HG02938 (cell line): ENCODE measurements at regions not wholly inside any gene's neighbourhood (a gene's known extent, or its start where the extent isn't known, plus 50 kb on each side); places are given as distances from the start of the nearest gene placed in this dataset.

Source experiments
- ATAC-seq: cut with Tn5 transposase; IDR thresholded peaks from one replicate; pipeline ENCODE4 v1.9.1; 2021; ENCODE audit warnings: mild to moderate bottlenecking, moderate library complexity; ENCODE audit not compliant: unreplicated experiment

DNA sequence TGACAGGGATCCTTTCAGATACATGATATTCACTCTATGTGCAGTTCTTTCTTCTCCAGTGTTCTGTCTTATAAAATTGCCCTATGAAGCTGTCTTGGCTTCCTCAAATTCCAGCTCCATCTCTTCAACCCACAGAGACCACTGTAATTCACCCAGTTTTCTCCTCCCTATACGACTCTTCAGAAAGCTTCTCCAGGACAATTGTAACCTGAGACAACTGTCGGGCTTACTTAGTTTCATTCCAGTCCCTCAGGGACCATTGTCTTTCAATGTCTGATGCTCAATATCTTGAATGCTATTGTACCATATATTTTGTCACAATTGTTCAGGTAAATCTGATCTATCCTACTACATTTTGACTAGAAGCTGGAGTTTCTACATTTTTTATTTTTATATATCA is 345.3 kb downstream of the RPL10L start:
- ATAC-seq = no peak

DNA sequence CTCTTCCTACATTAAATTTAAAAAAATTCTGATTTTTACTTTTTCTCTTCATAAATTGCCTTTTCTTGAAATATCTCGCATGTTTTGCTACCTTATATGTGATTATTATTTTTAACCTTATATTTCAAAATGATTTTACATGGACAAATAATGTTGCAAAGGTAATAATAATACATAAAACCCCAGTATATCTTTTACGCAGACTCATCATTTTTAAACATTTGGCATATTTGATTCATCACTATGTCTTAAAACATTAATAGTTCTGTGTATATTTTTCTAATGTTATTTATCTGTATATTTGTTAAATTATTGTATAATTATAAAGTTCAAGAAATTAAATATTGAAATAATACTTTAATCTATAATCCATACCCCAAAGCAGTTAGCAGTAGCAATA is 350.8 kb downstream of the RPL10L start:
- no peak for ATAC-seq

- ATAC-seq = no peak
Observed at GRCh38 chr14:46290706-46291105, 360.9 kb downstream of the RPL10L start.

GRCh38 chr14:46279776-46280175 is 371.8 kb downstream of the RPL10L start:
- no peak for ATAC-seq

GRCh38 chr14:46279327-46279726 is 372.3 kb downstream of the RPL10L start:
- ATAC-seq = no peak

DNA sequence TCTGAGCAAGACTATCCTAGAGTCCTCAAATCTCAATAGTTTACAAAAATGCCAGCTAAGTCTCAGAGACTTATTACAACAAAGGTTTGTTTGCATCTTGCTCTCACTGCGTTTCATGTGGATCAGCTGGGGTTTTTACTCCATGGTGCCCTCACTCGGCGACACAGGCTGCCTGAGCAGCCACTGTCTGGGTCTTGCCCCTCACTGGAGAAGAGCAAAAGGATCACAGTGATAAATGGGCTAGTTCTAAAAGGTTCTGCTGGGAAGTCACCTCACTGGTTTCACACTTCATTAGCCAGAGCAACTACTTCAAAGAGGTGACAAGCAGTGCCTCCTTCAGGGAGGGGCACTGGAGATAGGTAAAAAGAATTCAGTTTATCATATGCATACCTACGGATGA is 392.0 kb downstream of the RPL10L start:
- ATAC-seq = no peak

GRCh38 chr14:46256381-46256780 is 395.2 kb downstream of the RPL10L start:
- no peak for ATAC-seq

DNA sequence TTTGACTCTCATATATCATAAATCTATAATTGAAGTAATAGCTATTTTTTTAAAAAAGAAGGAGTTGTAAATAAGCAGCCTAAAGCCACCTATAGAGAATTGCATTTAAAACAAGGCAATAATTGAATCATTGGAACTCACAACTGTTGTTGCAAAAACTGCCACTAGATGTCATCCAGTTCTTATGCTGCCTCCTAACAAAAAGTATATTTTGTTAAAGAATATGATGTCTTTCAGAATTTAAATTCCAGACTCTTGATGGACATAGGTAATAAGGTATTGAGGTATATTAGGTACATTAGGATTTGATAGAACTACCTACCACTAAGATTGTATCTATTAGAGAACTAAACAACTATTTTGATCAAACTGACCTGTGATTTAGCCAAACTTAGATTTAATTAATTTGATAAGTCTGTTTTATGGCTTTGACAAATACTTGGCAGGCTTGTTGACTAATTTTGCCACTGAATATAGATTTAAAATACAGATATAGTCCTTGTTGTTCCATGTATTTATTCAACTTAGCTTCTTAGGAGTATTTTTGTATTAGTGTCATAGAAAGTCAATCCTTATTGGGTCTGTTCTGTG is 401.4 kb downstream of the RPL10L start:
- ATAC-seq = no peak

GRCh38 chr14:46248001-46248630 is 403.5 kb downstream of the RPL10L start:
- no peak for ATAC-seq

DNA sequence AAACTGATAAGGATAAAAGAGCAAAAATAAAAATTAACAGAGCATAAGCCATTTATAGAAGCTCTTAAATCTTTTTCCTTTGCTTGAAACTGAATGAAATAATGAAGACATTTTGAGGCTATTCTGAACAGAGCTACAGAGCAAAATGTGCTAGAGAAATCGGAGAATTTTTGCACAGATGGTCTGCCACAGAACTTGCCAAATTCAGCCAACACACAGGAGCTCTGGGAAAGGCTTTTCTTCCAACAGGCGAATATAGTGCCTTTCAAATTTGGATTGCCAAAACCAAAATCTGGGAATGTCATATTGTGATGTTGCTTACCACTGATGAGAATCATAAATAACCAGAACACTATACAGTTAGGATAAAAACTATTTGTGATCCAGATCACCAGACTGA is 406.3 kb downstream of the RPL10L start:
- no peak for ATAC-seq

DNA sequence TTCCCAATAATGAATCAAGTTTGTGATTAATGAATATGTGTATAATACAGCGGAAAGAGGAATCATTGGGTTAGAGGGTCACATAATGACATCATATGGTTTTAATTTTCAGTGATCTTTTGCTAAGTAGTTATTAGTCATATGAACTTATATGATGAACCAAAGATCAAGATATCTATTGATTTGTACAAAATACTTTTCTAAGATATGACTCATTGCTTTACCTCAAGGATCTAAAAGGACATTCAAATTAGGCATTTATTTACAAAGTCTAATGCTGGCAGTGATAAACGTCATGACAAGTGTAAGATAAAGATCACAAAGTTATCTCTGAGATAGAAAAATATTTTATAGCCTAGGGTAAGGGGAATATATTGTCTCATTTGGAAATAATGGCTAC is 417.8 kb downstream of the RPL10L start:
- ATAC-seq = no peak

- ATAC-seq = no peak
Observed at GRCh38 chr14:46230540-46230939, 421.0 kb downstream of the RPL10L start.

DNA sequence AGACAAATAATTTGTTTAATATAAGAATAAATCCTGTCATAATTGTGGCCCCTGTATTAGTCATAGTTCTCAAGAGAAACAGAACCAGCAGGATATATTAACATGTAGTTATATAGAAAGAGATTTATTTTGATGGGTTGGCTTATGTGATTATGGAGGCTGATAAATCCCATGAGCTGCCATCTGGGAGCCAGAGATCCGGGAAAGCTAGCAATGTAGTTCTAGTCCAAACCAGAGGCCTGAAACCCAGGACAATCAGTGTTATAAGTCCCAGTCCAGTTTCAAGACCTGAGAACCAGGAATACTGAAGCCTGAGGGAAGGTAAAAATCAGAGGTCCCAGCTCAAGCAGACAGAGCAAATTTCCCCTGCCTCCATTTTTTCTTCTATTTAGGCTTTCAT is 435.8 kb downstream of the RPL10L start:
- no peak for ATAC-seq

- no peak for ATAC-seq
Observed at GRCh38 chr14:46198676-46199075, 452.9 kb downstream of the RPL10L start.

- ATAC-seq = no peak
Observed at GRCh38 chr14:46197856-46198255, 453.7 kb downstream of the RPL10L start.
